LNCaP clone FGC (cell line): ENCODE measurements at regions not wholly inside any gene's neighbourhood (a gene's known extent, or its start where the extent isn't known, plus 50 kb on each side); places are given as distances from the start of the nearest gene placed in this dataset.

ENCODE experiments used
- DNase-seq: peaks from one replicate; pipeline ENCODE4 v3.0.0-alpha.2; 2011; ENCODE audit warnings: low read depth
- H3K4me3 ChIP-seq: 2 replicates; pipeline ENCODE4 v1.5.1; 2011; ENCODE audit warnings: mild to moderate bottlenecking, low read depth, low read length, control low read depth
- TF ChIP-seq, protein P1 (sequence below): IDR thresholded peaks from 2 replicates; pipeline ENCODE4 v1.5.1; 2012; ENCODE audit warnings: mild to moderate bottlenecking; ENCODE audit not compliant: control insufficient read depth, insufficient read depth; ENCODE audit errors: extremely low read depth

GRCh38 chr13:90427322-90428272, 919.9 kb upstream of the MIR17HG start:
- H3K4me3 ChIP-seq = no peak overlapping the region
- no peak for DNase-seq
- TF ChIP-seq, protein P1, sequence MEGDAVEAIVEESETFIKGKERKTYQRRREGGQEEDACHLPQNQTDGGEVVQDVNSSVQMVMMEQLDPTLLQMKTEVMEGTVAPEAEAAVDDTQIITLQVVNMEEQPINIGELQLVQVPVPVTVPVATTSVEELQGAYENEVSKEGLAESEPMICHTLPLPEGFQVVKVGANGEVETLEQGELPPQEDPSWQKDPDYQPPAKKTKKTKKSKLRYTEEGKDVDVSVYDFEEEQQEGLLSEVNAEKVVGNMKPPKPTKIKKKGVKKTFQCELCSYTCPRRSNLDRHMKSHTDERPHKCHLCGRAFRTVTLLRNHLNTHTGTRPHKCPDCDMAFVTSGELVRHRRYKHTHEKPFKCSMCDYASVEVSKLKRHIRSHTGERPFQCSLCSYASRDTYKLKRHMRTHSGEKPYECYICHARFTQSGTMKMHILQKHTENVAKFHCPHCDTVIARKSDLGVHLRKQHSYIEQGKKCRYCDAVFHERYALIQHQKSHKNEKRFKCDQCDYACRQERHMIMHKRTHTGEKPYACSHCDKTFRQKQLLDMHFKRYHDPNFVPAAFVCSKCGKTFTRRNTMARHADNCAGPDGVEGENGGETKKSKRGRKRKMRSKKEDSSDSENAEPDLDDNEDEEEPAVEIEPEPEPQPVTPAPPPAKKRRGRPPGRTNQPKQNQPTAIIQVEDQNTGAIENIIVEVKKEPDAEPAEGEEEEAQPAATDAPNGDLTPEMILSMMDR = no peak

DNA sequence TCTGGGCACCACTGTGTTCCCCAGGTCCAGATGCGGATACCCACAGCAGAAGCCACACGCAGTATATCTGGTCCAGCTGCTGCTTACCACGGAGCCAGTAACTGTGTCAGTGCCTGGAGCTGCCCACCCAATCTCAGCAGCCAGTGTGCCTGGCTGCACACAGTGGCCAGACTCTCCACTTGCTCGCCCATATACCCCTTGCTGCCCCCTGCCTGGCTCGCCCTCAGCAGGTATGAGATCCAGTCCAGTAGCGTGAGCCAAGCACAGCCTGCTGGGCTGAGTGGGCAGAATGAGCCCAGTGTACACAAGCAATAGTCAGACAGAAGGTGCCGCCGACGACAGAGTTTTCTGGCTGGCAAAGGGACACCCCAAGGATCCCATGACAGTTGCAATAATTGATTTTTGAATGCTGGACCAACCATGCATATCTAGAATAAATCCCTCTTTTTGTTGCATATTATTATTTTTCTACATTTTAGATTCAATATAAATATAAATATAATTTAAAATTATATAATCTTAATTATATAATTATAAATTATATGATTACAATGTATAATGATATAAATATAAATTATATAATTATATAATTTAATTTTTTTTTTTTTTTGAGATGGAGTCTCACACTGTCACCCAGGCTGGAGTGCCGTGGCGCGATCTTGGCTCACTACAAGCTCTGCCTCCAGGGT, 918.8 kb upstream of the MIR17HG start:
- no peak for DNase-seq
- H3K4me3 ChIP-seq = no peak overlapping the region
- TF ChIP-seq, protein P1 = no peak

DNA sequence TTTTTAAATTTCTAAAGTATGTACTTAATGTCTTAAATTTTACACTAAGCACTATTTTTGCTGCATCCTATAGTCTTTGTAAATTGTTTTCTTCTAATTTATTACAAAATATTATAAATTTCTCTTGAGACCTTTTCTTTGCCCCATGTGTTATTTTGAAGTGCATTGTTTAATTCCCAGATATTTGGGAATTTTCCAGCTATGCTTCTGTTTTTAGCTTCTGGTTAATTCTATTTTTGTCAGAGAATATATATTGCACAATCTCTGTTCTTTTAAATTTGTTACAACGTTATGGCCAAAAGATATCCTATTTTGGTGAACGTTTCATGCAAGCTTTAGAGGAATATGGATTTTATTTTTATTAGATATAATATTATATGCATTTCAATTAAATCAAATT, 917.4 kb upstream of the MIR17HG start:
- no peak for DNase-seq
- H3K4me3 ChIP-seq = no peak overlapping the region
- TF ChIP-seq, protein P1 = no peak

DNA sequence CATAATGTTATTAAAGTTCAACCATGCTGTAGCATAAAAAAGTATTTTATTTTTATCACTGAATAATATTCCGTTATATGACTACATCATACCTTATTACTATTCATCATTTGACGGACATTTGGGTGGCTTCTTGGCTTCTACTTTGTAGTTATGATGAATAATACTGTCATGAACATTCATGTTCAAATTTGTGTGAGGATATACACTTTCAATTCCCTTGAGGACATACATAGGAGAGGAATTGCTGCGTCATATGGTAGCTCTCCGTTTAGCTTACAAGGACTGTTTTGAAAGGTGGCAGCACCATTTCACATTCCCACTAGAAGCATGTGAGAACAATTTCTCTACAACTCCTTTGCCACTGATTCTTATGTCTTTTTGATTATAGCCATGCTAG, 910.8 kb upstream of the MIR17HG start:
- TF ChIP-seq, protein P1 = no peak
- H3K4me3 ChIP-seq = no peak overlapping the region
- DNase-seq = no peak

DNA sequence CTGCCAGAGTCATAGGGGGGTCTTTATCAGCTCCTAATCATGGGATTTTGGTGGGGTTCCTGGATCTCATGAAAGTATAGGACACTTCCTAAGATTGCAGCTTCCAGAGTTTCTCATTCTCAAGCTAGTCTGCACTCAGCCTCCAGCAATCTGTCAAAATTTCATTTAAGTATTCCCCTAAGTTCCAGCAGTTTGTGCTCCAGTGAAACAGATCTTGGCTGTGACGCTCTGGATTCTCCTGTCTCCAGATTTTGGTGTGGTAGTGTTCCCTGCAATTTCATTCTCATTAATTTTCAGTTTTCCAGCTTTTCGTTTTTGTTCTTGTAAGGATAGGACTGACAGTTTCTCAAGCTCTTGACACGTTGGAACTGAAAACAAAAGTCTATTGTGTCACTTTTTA, 908.9 kb upstream of the MIR17HG start:
- DNase-seq = no peak
- TF ChIP-seq, protein P1 = no peak
- H3K4me3 ChIP-seq = no peak overlapping the region

DNA sequence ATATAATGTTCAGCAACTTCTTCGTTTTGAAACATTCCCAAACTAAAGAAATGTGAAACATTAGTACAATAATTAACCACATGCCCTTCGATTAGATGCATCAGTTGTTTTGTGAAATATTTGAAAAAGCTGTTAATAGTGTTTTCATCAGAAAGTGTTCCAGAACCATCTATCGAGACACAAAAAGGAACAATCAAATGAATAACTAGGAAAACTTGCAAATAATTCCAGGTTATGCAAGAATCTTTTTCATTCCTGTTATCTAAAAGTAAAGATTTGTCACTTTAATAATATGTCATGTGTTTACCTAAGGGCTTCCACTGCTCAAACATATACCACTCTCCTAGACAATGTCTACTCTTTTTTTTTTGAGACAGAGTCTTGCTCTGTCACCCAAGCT, 904.2 kb upstream of the MIR17HG start:
- TF ChIP-seq, protein P1 = no peak
- no peak overlapping the region for H3K4me3 ChIP-seq
- DNase-seq = no peak
